ENCODE measurements at regions not wholly inside any gene's neighbourhood (a gene's known extent, or its start where the extent isn't known, plus 50 kb on each side); places are given as distances from the start of the nearest gene placed in this dataset.

GRCh38 chr6:142558786-142559185 is 257.0 kb downstream of the ADGRG6 start:
- no peak for DNase-seq
- intact Hi-C loops (cut with DNase I), result loop anchor here (5.0 kb wide), 1 partner anchor 869 kb away; no protein-coding TSS in a partner anchor

GRCh38 chr6:142561511-142562265 is 259.9 kb downstream of the ADGRG6 start:
- no peak for DNase-seq
- intact Hi-C loops (cut with DNase I), result loop anchor here (10.0 kb wide), 1 partner anchor 113 kb away; no protein-coding TSS in a partner anchor

GRCh38 chr6:142562865-142563264 is 261.1 kb downstream of the ADGRG6 start:
- no peak for DNase-seq
- intact Hi-C loops (cut with DNase I), result loop anchor here (10.0 kb wide), 1 partner anchor 112 kb away; no protein-coding TSS in a partner anchor

GRCh38 chr6:142566628-142567396 is 265.0 kb downstream of the ADGRG6 start:
- DNase-seq, result peak in 3 of 10 donors; percentile 19 to 24 (median 23)
- intact Hi-C loops (cut with DNase I), result loop anchor here (10.0 kb wide), 1 partner anchor 108 kb away; no protein-coding TSS in a partner anchor

GRCh38 chr6:142567461-142567860 is 265.7 kb downstream of the ADGRG6 start:
- DNase-seq, result no peak
- intact Hi-C loops (cut with DNase I), result loop anchor here (10.0 kb wide), 1 partner anchor 107 kb away; no protein-coding TSS in a partner anchor

- no peak for DNase-seq
- intact Hi-C loops (cut with DNase I), result loop anchor here (10.0 kb wide), 1 partner anchor 106 kb away; no protein-coding TSS in a partner anchor
Measured at GRCh38 chr6:142568857-142569597, 267.2 kb downstream of the ADGRG6 start.

- no peak for DNase-seq
Measured at GRCh38 chr6:142569676-142570075, 267.9 kb downstream of the ADGRG6 start.

GRCh38 chr6:142570221-142570671 is 268.4 kb downstream of the ADGRG6 start:
- intact Hi-C loops (cut with DNase I), result no loop called here
- no peak for DNase-seq

More at GRCh38 chr6:142569676-142570075, 267.9 kb downstream of the ADGRG6 start:
- intact Hi-C loops (cut with DNase I), result loop anchor here (10.0 kb wide), 1 partner anchor 105 kb away; no protein-coding TSS in a partner anchor

- intact Hi-C loops (cut with DNase I), result no loop called here
- DNase-seq, result no peak
Measured at GRCh38 chr6:142592876-142593275, 291.1 kb downstream of the ADGRG6 start.

GRCh38 chr6:142597836-142598235 is 296.0 kb downstream of the ADGRG6 start:
- intact Hi-C loops (cut with DNase I), result no loop called here
- no peak for DNase-seq

GRCh38 chr6:142601427-142601826 is 299.6 kb downstream of the ADGRG6 start:
- no peak for DNase-seq
- intact Hi-C loops (cut with DNase I), result no loop called here

- intact Hi-C loops (cut with DNase I), result no loop called here
- DNase-seq, result no peak
Measured at GRCh38 chr6:142602972-142603371, 301.2 kb downstream of the ADGRG6 start.

- no peak for DNase-seq
- intact Hi-C loops (cut with DNase I), result no loop called here
Measured at GRCh38 chr6:142605922-142606485, 304.2 kb downstream of the ADGRG6 start.

- DNase-seq, result no peak
- intact Hi-C loops (cut with DNase I), result no loop called here
Measured at GRCh38 chr6:142612956-142613355, 311.1 kb downstream of the ADGRG6 start.

- intact Hi-C loops (cut with DNase I), result no loop called here
- no peak for DNase-seq
Measured at GRCh38 chr6:142613981-142614380, 312.2 kb downstream of the ADGRG6 start.

- intact Hi-C loops (cut with DNase I), result no loop called here
- no peak for DNase-seq
Measured at GRCh38 chr6:142617158-142617557, 315.4 kb downstream of the ADGRG6 start.

GRCh38 chr6:142621822-142622221 is 320.0 kb downstream of the ADGRG6 start:
- intact Hi-C loops (cut with DNase I), result no loop called here
- DNase-seq, result no peak

GRCh38 chr6:142624978-142625715 is 319.8 kb downstream of the HIVEP2 start:
- intact Hi-C loops (cut with DNase I), result no loop called here
- no peak for DNase-seq

- no peak for DNase-seq
- intact Hi-C loops (cut with DNase I), result no loop called here
Measured at GRCh38 chr6:142627474-142627873, 317.5 kb downstream of the HIVEP2 start.

All from posterior cingulate gyrus (tissue), 11 donors.